ENCODE measurements at regions not wholly inside any gene's neighbourhood (a gene's known extent, or its start where the extent isn't known, plus 50 kb on each side); places are given as distances from the start of the nearest gene placed in this dataset.
A peak's percentile ranks its signal among the peaks of the same experiment; 100 is the strongest.

GRCh38 chr4:106691749-106692148, 323.2 kb upstream of the GIMD1 start:
- TF ChIP-seq POLR2AphosphoS5 (IDR thresholded peaks at IDR 0.05) (no peak), POLR2A (IDR thresholded peaks at IDR 0.05) (no peak), CTCF (IDR thresholded peaks at IDR 0.05) (no peak), EP300 (IDR thresholded peaks at IDR 0.05) (no peak)
- Histone ChIP-seq H3K36me3 (no peaks in the 10 kb centered on the region), H3K27me3 (no peaks in the 10 kb centered on the region), H3K4me3 (no peak overlapping the region), H3K27ac (no peak overlapping the region), H3K4me1 (no peaks in the 10 kb centered on the region), H3K9me3 (no peaks in the 10 kb centered on the region)
- intact Hi-C loops (cut with DNase I) = no loop called here
- DNase-seq = no peak
- 10 to 24% methylated on average over 2 of the region's 2 CpGs for WGBS, 2 donors

GRCh38 chr4:106690487-106690886, 321.9 kb upstream of the GIMD1 start:
- no peaks in the 10 kb centered on the region for H3K36me3 ChIP-seq
- H3K4me1 ChIP-seq = no peaks in the 10 kb centered on the region
- no peak for DNase-seq
- 9 to 13% methylated on average over 4 of the region's 4 CpGs for WGBS, 2 donors
- TF ChIP-seq CTCF (IDR thresholded peaks at IDR 0.05) = no peak
- intact Hi-C loops (cut with DNase I) = no loop called here
- H3K27ac ChIP-seq = no peak overlapping the region
- no peaks in the 10 kb centered on the region for H3K27me3 ChIP-seq
- H3K4me3 ChIP-seq = no peak overlapping the region
- H3K9me3 ChIP-seq = no peaks in the 10 kb centered on the region

GRCh38 chr4:106687026-106687425, 318.4 kb upstream of the GIMD1 start:
- Histone ChIP-seq H3K36me3 (no peaks in the 10 kb centered on the region), H3K27me3 (no peaks in the 10 kb centered on the region), H3K27ac (no peak overlapping the region), H3K9me3 (no peaks in the 10 kb centered on the region), H3K4me3 (no peak overlapping the region), H3K4me1 (no peaks in the 10 kb centered on the region)
- no peak for DNase-seq
- no peak for TF ChIP-seq EP300 (IDR thresholded peaks at IDR 0.05)
- TF ChIP-seq POLR2AphosphoS5 (IDR thresholded peaks at IDR 0.05) = no peak
- no peak for TF ChIP-seq POLR2A (IDR thresholded peaks at IDR 0.05)
- TF ChIP-seq CTCF (IDR thresholded peaks at IDR 0.05) = no peak
- intact Hi-C loops (cut with DNase I) = no loop called here

GRCh38 chr4:106681381-106681921, 312.9 kb upstream of the GIMD1 start:
- WGBS, 2 donors = 86 to 87% methylated on average over 24 of the region's 24 CpGs
- no peak overlapping the region for H3K4me3 ChIP-seq
- peak; percentile 53 for DNase-seq
- H3K4me1 ChIP-seq = no peaks in the 10 kb centered on the region
- TF ChIP-seq CTCF (IDR thresholded peaks at IDR 0.05) (no peak), POLR2AphosphoS5 (IDR thresholded peaks at IDR 0.05) (no peak), POLR2A (IDR thresholded peaks at IDR 0.05) (no peak), EP300 (IDR thresholded peaks at IDR 0.05) (no peak)
- H3K36me3 ChIP-seq = no peaks in the 10 kb centered on the region
- H3K9me3 ChIP-seq = no peaks in the 10 kb centered on the region
- intact Hi-C loops (cut with DNase I) = no loop called here
- no peak overlapping the region for H3K27ac ChIP-seq
- no peaks in the 10 kb centered on the region for H3K27me3 ChIP-seq

GRCh38 chr4:106679063-106679462, 310.5 kb upstream of the GIMD1 start:
- no peaks in the 10 kb centered on the region for H3K4me1 ChIP-seq
- no peaks in the 10 kb centered on the region for H3K9me3 ChIP-seq
- no peak overlapping the region for H3K27ac ChIP-seq
- no peak overlapping the region for H3K4me3 ChIP-seq
- WGBS, 2 donors = 59 to 80% methylated on average over 1 of the region's 1 CpG
- no peaks in the 10 kb centered on the region for H3K36me3 ChIP-seq
- intact Hi-C loops (cut with DNase I) = no loop called here
- no peaks in the 10 kb centered on the region for H3K27me3 ChIP-seq
- no peak for DNase-seq
- no peak for TF ChIP-seq POLR2AphosphoS5 (IDR thresholded peaks at IDR 0.05)
- no peak for TF ChIP-seq EP300 (IDR thresholded peaks at IDR 0.05)
- no peak for TF ChIP-seq POLR2A (IDR thresholded peaks at IDR 0.05)
- no peak for TF ChIP-seq CTCF (IDR thresholded peaks at IDR 0.05)

All from sigmoid colon (tissue), 6 donors.